HG03139 (cell line): ENCODE measurements at regions not wholly inside any gene's neighbourhood (a gene's known extent, or its start where the extent isn't known, plus 50 kb on each side); places are given as distances from the start of the nearest gene placed in this dataset.
"Not testable (repeated sequence)": the region's sequence is repeated elsewhere in the genome, so short reads cannot be mapped to it uniquely, and the experiment has no call there.

Experiments
- ATAC-seq: cut with Tn5 transposase; IDR thresholded peaks from one replicate; pipeline ENCODE4 v1.9.1; 2021; ENCODE audit not compliant: unreplicated experiment

DNA sequence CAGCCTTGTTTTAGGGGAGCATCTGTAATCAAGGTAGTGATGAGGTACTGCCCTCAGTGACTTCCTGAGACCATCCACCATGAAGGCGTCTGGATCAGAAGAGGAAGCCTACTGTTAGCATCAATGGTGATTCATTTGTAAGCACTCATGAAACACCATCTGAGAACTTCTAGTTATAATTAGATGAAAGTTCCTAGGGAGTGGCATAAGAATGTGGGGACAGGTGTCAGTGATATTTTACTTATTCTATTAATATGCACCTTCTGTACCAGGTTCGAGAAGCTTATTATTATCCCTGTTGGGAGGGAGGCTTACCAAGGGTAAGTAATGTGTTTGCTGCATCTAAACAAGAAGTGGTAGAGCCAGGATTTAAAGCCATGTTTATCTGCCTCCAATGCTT, 295.8 kb upstream of the TBL1XR1 start:
- no peak for ATAC-seq

DNA sequence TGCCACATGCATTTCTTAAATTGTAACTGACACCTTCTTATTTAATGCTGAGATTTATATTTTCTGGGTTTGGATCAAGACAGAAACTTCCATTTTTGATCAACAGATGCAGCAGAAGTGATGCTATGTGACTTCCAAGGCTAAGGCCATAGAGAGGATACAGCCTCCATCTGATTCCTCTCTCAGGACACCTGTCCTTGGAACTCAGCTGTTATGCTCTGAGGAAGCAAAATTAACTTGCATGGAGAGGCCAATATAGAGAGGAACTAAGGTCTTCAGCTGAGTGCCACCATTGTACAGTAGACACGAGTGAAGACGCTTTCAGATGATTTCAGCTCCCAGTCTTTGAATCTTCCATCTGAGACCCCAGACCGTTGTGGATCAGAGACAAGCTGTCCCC, 296.9 kb upstream of the TBL1XR1 start:
- no peak for ATAC-seq

DNA sequence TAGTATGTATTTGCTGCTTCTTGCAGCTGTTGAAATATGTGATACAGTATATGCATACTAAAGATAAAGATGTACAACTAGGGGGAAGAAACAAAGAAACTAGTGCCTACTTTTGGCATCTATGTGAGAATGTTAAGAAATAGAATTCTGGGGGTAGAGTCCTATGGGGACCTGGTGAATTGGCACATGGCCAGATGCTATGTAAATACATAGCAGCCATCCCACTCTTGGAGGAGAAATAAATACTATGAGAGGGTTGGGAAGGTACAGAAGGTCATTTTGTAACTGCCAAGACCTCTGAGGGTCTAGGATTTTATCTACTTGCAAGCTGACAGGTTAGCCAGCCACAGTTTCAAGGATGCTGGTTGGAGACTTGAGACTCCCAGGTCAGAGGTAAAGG, 298.3 kb upstream of the TBL1XR1 start:
- ATAC-seq, result no peak

DNA sequence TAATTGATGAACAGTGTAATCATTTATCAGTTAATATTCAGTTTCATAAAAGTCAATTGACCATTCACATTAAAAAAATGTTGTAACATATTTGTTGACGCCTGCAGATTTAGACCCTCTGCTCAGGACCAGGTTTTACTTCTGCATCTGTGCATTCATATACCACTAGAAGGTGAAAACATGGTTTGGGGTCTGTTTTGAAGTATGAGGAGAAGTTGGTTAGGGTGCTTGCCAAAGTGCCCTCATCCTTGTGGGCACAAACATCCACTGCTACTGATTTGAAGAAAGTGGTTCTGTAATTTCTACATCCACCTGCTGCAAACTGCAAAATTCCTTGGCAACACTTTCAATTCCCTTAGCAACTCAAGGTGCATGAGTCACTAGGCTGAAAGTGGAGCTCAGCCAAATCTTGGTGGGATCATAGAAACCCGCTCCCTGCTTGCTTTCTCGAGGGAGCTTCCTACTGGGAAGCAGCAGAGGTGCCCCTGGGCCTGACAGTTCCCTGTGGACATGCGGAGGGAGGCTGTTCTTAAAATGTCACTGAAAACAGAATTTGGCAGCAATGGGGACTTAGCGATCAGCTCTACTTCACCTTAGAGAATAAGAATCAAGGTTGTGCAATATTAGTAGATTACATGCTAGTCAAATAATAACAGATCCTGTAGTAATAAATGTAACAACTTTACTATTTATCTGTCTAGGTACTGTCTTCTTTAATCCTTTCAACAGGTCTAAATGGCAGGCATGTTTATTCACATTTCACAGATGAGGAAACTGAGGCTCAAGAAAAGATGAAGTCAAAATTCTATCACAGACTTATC, 301.0 kb upstream of the TBL1XR1 start:
- ATAC-seq, result no peak

DNA sequence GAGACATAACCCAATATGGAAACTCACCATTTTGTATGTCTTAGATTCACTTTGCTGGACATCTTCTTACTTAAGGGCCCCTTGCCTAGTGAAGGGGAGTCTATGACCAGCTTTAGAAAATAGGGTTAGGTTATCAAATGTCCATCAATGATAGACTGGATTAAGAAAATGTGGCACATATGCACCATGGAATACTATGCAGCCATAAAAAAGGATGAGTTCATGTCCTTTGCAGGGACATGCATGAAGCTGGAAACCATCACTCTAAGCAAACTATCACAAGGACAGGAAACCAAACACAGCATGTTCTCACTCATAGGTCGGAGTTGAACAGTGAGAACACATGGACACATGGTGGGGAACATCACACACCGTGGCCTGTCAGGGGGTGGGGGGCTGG, 301.8 kb upstream of the TBL1XR1 start:
- ATAC-seq, result not testable (repeated sequence)

DNA sequence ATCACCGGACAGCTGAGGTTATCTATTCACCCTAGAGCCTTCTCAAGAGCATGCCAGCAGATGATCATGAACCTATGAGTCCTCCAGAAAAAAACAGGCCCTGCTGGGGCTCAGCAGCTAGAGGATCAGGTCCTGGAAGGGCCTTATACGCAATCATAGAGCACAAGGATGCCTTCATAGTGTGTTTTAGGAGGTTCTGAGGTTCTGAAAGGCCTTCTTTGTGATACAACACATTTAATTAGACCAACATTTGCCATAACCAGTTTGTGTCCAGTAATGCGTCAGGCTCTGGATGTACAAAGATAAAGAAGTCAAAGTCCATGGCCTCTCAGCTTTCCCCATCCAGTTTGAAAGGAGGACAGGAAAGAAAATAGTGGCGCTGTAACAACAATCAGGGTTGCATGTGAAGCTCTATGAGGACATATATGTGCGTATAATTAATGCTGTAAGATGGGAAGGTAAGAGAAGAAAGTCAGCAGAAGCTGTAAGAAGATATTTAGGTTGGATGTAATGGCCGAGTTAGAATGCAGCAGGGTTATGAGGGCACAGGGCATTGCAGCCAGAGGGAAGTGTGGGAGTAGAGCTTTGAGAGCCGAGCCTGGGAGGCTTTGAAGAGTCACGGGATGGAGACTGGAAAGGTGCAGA, 302.6 kb upstream of the TBL1XR1 start:
- no peak for ATAC-seq

DNA sequence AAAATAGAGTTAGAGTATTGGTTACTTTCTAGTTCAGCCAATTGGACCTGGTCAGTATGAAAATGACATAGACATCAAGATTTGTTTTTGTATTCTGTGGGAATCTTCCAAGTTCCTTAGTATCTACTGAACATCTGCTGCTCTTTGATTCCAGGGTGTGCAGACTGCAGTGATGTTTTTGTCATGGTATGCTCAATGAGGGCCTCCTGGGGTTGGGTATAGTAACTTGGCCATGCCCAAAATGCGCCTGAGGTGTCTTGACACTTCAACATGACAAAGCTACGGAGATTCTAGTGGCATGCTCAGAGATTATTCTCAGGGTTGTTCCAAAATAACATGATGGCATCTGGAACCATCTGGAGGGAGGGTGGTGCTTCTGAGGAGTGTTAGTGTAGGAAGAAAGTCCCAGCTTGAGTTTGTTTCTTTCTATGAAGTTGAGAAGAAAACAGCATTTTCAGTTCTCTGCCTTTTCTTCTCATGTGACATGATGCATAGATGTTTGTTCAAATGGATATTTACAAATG, 313.5 kb upstream of the TBL1XR1 start:
- ATAC-seq, result no peak

DNA sequence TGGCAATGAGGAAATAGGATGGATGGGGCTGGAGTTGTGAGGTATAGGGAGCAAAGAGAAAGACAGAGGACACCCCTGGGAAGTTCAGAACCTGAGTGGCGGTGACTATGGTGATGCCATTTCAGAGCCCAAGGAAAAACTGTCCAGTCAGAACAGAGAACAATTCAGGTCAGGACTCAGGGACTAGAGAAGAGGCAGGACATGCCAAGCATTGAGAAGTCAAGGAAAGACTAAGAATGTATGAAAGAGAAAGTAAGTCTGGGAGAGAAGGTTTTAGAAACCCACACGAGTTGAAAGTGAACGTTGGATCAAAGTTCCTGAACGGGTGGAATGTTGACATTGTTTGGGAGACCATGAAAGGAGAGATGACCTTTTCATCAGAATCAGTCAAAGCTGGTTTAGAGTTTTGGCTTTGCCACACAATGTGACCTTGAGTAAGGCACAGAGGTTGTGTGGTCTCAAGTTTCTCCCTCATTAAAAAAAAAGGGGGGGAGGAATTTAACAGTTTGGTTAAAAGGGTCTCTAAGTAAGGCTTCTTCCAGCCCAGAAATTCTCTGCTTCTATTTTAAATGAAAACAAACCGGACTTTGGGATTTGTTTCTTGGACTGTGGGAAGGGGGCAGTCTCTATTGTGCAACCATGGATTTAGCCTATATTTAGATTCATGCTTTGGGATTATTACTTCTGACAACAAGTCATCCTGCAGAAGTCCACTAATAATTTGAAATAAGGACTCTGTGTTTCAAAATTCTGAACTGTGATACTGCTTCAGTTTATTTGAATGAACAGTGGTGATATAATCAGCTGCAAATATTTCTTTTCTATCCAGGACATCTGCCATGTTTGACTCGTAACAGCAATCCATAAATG, 315.9 kb upstream of the TBL1XR1 start:
- ATAC-seq, result no peak

DNA sequence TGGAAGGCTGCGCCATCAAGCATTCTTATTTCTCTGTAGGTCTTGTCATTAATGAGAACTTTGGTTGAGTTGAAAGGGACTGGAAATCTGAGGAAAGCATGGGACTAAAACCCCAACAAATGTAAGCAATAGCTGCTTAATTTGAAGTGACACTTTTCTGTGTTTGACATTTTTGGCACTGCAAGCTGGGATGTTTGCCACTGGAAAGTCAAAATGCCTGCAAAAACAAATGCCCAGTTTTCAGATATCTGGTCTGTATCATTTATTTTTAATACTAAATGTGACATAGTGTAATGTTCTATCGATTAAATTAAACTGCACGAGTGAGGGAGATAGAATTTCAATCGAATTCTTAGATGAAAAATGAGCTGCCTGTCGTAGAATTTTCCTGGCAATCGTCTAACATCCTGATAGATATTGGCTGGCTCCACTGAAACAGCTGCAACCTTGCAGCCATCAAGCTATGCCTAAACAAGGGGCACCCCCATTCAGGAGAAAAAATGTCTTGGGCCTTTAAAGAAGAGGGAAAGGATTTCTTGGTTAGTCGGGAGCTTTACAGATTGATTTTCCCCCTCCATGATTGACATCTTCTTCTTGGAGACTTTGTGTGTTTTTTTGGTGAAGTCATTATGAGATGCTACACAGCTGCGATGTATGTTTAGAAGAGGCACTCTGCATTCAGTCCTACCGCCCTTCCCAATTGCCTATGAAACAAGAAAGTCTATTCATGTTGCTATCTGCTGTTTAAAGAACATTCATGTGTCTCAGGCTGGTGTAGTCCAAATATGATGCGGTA, 316.7 kb upstream of the TBL1XR1 start:
- no peak for ATAC-seq

DNA sequence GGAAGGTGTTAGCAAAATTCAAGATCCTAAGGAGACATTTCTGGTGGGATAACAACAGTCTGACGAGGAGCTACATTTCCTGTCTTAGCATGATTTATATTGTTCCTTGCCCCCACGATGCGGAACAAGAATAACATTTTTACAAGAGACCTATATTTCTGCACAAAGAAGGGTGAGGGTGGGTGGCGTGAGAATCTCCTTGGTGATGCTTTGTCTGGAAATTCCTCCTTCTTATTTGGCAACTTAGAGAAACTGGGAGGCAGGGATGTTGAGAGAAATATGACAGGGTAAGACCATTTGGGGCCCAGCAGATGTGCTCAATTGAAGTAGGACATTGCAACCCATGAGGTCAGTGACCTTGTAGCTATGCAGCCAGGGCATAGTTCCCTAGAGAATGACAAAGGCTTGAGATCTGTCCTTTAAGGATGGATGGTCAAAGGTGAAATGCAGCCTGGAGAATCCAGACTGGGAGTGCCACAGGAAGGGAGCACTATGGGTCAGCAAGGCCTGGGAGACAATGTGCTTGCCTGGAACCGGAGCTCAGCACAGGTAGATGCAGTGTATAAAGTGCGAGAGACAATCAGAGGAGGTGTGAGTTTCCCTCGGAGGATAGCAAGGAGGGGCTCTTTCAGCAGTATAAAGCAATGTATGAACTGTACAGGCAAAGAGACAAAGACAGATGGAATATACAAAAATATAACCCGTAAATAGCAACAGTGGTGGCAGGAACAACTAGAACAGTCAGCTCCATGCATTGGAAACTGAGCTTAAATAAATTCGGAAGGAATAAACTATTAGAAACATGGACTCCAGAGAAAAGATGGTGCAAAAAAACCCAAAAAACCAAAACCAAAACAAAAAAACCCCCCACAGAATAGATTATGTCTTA, 317.6 kb upstream of the TBL1XR1 start:
- no peak for ATAC-seq

DNA sequence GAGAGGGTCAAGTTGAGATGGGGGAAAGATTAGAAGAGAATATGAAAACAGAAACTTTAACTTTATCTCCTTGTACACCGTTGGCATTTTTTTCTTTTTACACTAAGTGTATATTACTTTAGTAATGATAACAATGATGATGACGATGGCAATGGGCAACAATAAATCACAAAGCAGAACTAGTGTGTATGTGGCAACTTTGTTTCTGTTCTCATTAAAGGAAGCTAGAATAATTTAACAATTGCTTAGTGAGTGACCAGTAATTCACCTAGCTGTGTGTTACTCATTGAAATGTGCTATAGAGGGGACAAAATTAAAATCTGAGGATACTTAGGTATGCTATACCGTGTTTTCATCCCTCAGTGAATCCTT, 318.5 kb upstream of the TBL1XR1 start:
- no peak for ATAC-seq

DNA sequence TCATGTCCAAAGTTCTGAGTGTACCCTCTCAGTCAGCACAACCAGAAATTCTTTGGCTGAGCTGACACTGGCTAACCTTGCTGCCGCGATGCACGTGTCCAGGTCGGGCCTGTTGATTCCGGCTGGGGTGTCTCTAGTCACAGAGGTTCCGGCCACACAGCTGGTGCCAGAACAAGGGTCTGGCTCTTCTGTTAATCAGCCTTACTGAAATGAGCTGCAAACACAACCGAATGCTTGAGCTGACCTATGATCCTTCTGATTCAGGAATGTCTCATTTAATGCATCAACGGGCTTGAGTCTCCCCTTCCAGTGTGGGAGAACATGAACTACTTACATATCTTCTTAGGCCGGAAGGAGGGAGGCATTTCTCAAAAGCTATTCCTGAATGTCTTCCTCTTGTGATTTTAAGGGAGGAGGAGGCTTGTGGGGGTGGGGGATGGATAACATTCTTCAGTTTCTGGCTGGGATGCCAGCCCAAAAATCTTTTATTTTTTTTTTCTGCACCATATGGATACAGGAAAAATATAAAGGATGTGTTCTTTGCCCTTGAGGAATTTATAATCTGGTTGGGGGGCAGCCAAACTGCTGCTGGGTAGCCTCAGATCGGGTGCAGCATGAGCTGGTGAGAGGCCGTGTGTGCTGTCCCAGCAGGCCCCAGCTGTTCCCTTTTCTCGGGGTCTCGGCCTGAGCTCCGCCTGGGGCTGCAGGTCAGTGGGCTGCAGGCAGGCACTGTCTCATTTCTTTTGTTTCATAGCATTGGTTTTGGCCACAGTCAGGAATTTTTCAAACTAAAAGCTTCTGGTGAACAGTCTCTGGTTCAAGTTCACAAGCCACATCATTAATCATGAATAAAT, 319.1 kb upstream of the TBL1XR1 start:
- no peak for ATAC-seq

DNA sequence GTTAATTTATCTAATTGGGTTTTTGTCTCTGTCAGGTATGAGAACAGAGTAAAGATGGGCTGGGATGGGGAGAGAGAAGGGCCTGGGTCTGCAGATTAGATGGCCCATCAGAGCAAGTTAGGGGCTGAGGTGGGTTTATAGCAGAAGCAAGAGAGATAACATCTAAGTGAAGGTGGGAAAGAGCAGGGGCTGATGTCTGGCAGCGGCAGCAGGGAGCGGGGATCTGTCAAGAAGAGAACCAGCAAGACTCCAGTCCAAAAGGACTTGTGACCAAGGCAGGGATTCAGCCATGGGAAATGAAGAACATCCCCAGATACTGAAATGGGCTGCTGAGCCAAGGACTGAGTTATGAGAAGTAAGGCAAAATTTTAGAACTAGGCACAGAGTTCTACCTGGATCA, 320.6 kb upstream of the TBL1XR1 start:
- ATAC-seq, result no peak

DNA sequence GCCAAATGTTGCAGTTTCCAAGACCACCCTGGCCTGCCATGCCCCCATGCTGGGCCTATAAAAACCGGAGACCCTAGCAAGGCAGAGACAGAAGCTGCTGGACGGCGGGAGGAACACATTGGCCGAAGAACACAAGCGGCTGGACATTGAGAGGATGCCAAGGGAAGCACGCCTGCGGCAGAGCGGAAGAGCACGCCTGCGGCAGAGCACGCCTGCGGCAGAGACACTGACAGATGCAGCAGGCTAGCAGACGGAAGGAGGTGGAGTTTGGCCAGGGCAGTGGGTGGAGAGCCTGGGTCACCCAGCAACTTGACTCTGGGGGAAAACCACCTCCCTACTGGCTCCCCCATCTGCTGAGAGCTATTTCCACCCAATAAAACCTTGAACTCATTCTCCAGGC, 322.3 kb upstream of the TBL1XR1 start:
- no peak for ATAC-seq

DNA sequence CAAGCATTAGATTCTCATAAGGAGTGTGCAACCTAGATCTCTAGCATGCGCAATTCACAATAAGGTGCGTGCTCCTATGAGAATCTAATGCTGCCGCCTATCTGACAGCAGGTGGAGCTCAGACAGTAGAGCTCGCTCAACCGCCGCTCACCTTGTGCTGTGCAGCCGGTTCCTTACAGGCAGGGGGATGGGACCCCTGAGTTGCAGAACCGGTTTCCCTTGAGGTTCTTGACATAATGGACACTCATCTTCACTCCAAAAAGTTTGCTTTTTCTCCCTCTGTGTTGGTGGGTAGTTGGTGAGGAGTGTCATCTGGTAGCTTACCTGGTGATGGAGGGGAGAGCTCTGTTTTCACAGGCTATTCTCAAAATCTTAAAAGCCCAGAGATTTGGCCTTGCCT, 324.0 kb upstream of the TBL1XR1 start:
- ATAC-seq, result no peak

DNA sequence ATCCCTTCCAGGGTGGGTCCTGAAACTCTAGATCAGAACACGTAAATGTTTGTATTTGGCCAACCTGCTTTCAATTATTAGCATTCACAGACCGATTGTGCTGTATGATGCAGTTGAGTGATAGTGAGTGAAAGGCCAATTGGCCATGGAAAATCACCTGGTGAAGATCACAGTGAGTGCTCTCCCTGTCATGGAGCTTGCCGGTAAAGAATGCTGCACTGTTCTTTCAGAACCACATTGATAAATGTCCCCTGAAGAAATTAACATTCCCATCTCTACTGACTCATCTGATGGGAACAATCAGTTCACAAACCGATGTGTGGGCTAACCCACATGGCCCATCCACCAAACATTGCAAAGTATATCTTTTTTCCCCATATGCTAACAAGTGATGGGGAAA, 324.8 kb upstream of the TBL1XR1 start:
- ATAC-seq, result no peak

DNA sequence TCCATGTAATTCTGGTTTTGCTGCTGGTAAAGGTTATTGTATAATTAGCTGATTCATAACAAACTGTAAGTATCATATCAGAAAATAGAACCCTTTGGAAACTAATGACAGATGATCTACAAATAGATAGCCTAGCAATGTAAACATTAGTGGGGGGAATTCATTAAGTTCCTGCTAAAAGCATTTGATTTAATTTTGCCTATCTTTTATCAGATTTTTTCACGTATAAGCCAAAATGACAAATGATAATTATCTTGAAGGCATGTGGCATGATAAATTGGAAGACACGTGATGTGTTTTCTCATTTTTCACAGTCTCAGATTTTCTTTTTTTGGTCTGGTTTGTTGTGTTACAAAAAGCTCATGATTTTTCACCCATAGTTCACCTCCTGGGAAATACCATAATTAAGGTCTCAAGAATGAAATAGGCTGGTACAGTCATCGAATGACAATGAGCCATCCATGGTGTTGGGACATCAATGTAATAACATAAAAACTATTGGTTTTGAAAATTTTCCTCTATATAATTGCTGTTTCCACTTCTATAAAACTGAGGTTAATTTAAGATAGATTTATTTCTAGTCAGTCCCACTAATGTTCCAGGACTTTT, 325.9 kb upstream of the TBL1XR1 start:
- ATAC-seq, result no peak

DNA sequence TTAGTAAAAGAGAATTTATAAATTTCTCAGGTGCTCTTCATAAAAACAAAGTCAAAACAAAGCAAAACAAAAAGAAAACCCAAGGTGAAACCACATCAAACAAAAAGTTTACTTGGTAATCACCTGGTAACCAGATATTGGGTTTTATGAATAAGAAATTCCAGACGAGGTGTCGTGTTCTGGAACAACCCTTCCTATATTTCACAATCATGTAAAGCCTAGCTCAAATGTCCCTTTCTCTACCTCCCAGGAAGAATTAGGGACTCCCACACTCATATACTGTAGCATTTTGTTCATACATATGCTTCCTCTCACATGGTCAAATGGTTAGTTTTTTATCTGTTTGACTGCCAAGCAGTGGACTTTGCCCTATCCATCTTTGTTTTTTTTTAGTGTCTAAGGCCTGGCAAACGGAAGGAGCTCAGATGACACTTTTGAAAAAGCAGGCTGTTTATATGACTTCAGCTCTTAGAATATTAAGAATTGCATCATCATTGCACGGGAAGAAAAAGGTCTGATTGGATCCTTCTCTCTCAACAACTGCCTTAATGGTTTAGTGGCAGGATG, 326.7 kb upstream of the TBL1XR1 start:
- no peak for ATAC-seq
